Trophoblast cell (in vitro differentiated cells and primary cell): ENCODE measurements at regions not wholly inside any gene's neighbourhood (a gene's known extent, or its start where the extent isn't known, plus 50 kb on each side); places are given as distances from the start of the nearest gene placed in this dataset.

Source experiments
- DNase-seq, 2 donors: peaks; one replicate each; pipeline ENCODE4 v3.0.0-alpha.2; 2016
- H2AFZ ChIP-seq: 2 replicates; pipeline ENCODE4 v1.6.1; 2013; ENCODE audit warnings: low read length, moderate library complexity, mild to moderate bottlenecking; ENCODE audit not compliant: insufficient read depth, poor library complexity
- H2AK5ac ChIP-seq: 2 replicates; pipeline ENCODE4 v1.6.1; 2013; ENCODE audit warnings: mild to moderate bottlenecking, low read length
- H2BK120ac ChIP-seq: 2 replicates; pipeline ENCODE4 v1.6.1; 2013; ENCODE audit warnings: low read length, mild to moderate bottlenecking, moderate library complexity; ENCODE audit not compliant: insufficient read depth, poor library complexity
- H2BK12ac ChIP-seq: 2 replicates; pipeline ENCODE4 v1.6.1; 2013; ENCODE audit warnings: mild to moderate bottlenecking, low read length, moderate library complexity
- H2BK5ac ChIP-seq: 2 replicates; pipeline ENCODE4 v1.6.1; 2013; ENCODE audit warnings: low read length, low read depth, moderate library complexity, mild to moderate bottlenecking; ENCODE audit not compliant: poor library complexity
- H3K14ac ChIP-seq: 2 replicates; pipeline ENCODE4 v1.6.1; 2013; ENCODE audit warnings: mild to moderate bottlenecking, low read length
- H3K18ac ChIP-seq: 2 replicates; pipeline ENCODE4 v1.6.1; 2013; ENCODE audit warnings: mild to moderate bottlenecking, low read length
- H3K23ac ChIP-seq: 2 replicates; pipeline ENCODE4 v1.6.1; 2013; ENCODE audit warnings: low read length
- H3K27ac ChIP-seq: 2 replicates; pipeline ENCODE4 v1.5.1; 2013; ENCODE audit warnings: low read depth, mild to moderate bottlenecking, inconsistent platforms, low read length, moderate library complexity
- H3K27me3 ChIP-seq: 2 replicates; pipeline ENCODE4 v1.6.1; 2013; ENCODE audit warnings: inconsistent platforms, mild to moderate bottlenecking, low read length, moderate library complexity; ENCODE audit not compliant: insufficient read depth
- H3K36me3 ChIP-seq, 2 experiments: 1 replicate in 1 of 2; 2 replicates in 1 of 2; pipeline ENCODE4 v1.6.1; 2013; ENCODE audit warnings: low read length in 2 of 2, mild to moderate bottlenecking in 2 of 2, moderate library complexity in 1 of 2; ENCODE audit not compliant: insufficient read depth in 2 of 2, control insufficient read depth in 1 of 2
- H3K4ac ChIP-seq: 2 replicates; pipeline ENCODE4 v1.6.1; 2013; ENCODE audit warnings: low read depth, mild to moderate bottlenecking, low read length, moderate library complexity
- H3K4me1 ChIP-seq, 2 experiments: 1 replicate in 1 of 2; 2 replicates in 1 of 2; pipeline ENCODE4 v1.6.1; 2013; ENCODE audit warnings: low read length in 2 of 2, mild to moderate bottlenecking in 2 of 2, moderate library complexity in 1 of 2; ENCODE audit not compliant: insufficient read depth in 2 of 2, control insufficient read depth in 1 of 2
- H3K4me2 ChIP-seq: 2 replicates; pipeline ENCODE4 v1.6.1; 2013; ENCODE audit warnings: inconsistent platforms, mild to moderate bottlenecking, low read length, moderate library complexity
- H3K4me3 ChIP-seq: 2 replicates; pipeline ENCODE4 v1.5.1; 2013; ENCODE audit warnings: mild to moderate bottlenecking, low read depth, low read length, inconsistent platforms
- H3K79me1 ChIP-seq: one replicate; pipeline ENCODE4 v1.6.1; 2013; ENCODE audit warnings: low read length
- H3K79me2 ChIP-seq: 2 replicates; pipeline ENCODE4 v1.6.1; 2013; ENCODE audit warnings: low read length, mild to moderate bottlenecking; ENCODE audit not compliant: control insufficient read depth, insufficient read depth, poor library complexity
- H3K9ac ChIP-seq: 2 replicates; pipeline ENCODE4 v1.6.1; 2013; ENCODE audit warnings: mild to moderate bottlenecking, low read length
- H3K9me3 ChIP-seq: 2 replicates; pipeline ENCODE4 v1.6.1; 2013; ENCODE audit warnings: low read depth, mild to moderate bottlenecking, control low read depth, inconsistent platforms, low read length; ENCODE audit not compliant: insufficient read depth
- H4K12ac ChIP-seq: 2 replicates; pipeline ENCODE4 v1.6.1; 2013; ENCODE audit warnings: low read depth, mild to moderate bottlenecking, low read length, moderate library complexity
- H4K8ac ChIP-seq: 2 replicates; pipeline ENCODE4 v1.6.1; 2013; ENCODE audit warnings: low read depth, mild to moderate bottlenecking, low read length, moderate library complexity
- H4K91ac ChIP-seq: one replicate; pipeline ENCODE4 v1.6.1; 2013; ENCODE audit warnings: low read depth, mild to moderate bottlenecking, low read length, moderate library complexity
- WGBS: extraction: QIAGEN DNeasy Blood & Tissue Kit; methylation state at CpG from one replicate; pipeline ENCODE4 v1.1.7; 2013; ENCODE audit warnings: missing lambda C conversion rate; ENCODE audit not compliant: insufficient read length, insufficient coverage; ENCODE audit errors: extremely low coverage; 5-methylcytosine and 5-hydroxymethylcytosine counted together

- Histone ChIP-seq H3K4me3 (no peak overlapping the region), H4K12ac (no peak overlapping the region), H3K23ac (no peak overlapping the region), H2AK5ac (no peak overlapping the region), H3K36me3 (no peaks in the 10 kb centered on the region), H3K9ac (no peak overlapping the region), H4K8ac (no peak overlapping the region), H3K4ac (no peak overlapping the region), H2BK12ac (no peak overlapping the region), H3K4me1 (no peaks in the 10 kb centered on the region), H2BK5ac (no peak overlapping the region), H3K14ac (no peak overlapping the region), H2BK120ac (no peak overlapping the region), H2AFZ (no peak overlapping the region), H3K27ac (no peak overlapping the region), H3K27me3 (no peaks in the 10 kb centered on the region), H3K9me3 (no peaks in the 10 kb centered on the region), H3K79me2 (no peaks in the 10 kb centered on the region), H4K91ac (no peak overlapping the region), H3K4me2 (no peak overlapping the region), H3K79me1 (no peaks in the 10 kb centered on the region), H3K18ac (no peak overlapping the region)
- no CpG with 5 or more reads among the region's 1 CpG for WGBS
- DNase-seq, result no peak
Observed at GRCh38 chrY:7545060-7545459, 633.5 kb upstream of the AMELY start.

- no peak overlapping the region for H4K91ac ChIP-seq
- H3K18ac ChIP-seq, result no peak overlapping the region
- H2BK120ac ChIP-seq, result no peak overlapping the region
- H2BK12ac ChIP-seq, result no peak overlapping the region
- no peaks in the 10 kb centered on the region for H3K9me3 ChIP-seq
- H2BK5ac ChIP-seq, result no peak overlapping the region
- H4K8ac ChIP-seq, result no peak overlapping the region
- no peak overlapping the region for H2AK5ac ChIP-seq
- no peak overlapping the region for H3K4ac ChIP-seq
- no peak overlapping the region for H3K14ac ChIP-seq
- H3K23ac ChIP-seq, result no peak overlapping the region
- DNase-seq, result no peak
- H3K4me3 ChIP-seq, result no peak overlapping the region
- H3K9ac ChIP-seq, result no peak overlapping the region
- no peak overlapping the region for H2AFZ ChIP-seq
- no peaks in the 10 kb centered on the region for H3K4me1 ChIP-seq
- no peaks in the 10 kb centered on the region for H3K27me3 ChIP-seq
- H3K4me2 ChIP-seq, result no peak overlapping the region
- no peaks in the 10 kb centered on the region for H3K79me1 ChIP-seq
- no peak overlapping the region for H3K27ac ChIP-seq
- no peak overlapping the region for H4K12ac ChIP-seq
- H3K36me3 ChIP-seq, result no peaks in the 10 kb centered on the region
- no peaks in the 10 kb centered on the region for H3K79me2 ChIP-seq
Observed at GRCh38 chrY:7544172-7544770, 632.7 kb upstream of the AMELY start.

- Histone ChIP-seq H2AK5ac (no peak overlapping the region), H3K79me2 (no peaks in the 10 kb centered on the region), H3K14ac (no peak overlapping the region), H2BK120ac (no peak overlapping the region), H4K8ac (no peak overlapping the region), H4K12ac (no peak overlapping the region), H3K79me1 (no peaks in the 10 kb centered on the region), H3K4me2 (no peak overlapping the region), H3K27ac (no peak overlapping the region), H3K4me3 (no peak overlapping the region), H3K4ac (no peak overlapping the region), H2BK5ac (no peak overlapping the region), H3K23ac (no peak overlapping the region), H3K27me3 (no peaks in the 10 kb centered on the region), H3K9ac (no peak overlapping the region), H3K36me3 (no peaks in the 10 kb centered on the region), H4K91ac (no peak overlapping the region), H3K9me3 (no peaks in the 10 kb centered on the region), H2BK12ac (no peak overlapping the region), H2AFZ (no peak overlapping the region), H3K18ac (no peak overlapping the region), H3K4me1 (no peaks in the 10 kb centered on the region)
- no peak for DNase-seq
Observed at GRCh38 chrY:7543506-7543905, 632.0 kb upstream of the AMELY start.

GRCh38 chrY:7542256-7542858, 630.8 kb upstream of the AMELY start:
- no peak overlapping the region for H3K4me2 ChIP-seq
- no peaks in the 10 kb centered on the region for H3K9me3 ChIP-seq
- no peaks in the 10 kb centered on the region for H3K79me2 ChIP-seq
- no peaks in the 10 kb centered on the region for H3K4me1 ChIP-seq
- H3K14ac ChIP-seq, result no peak overlapping the region
- no peaks in the 10 kb centered on the region for H3K36me3 ChIP-seq
- DNase-seq, result no peak
- no peak overlapping the region for H2BK12ac ChIP-seq
- no peak overlapping the region for H4K91ac ChIP-seq
- no peak overlapping the region for H3K23ac ChIP-seq
- no CpG with 5 or more reads among the region's 2 CpGs for WGBS
- H2AK5ac ChIP-seq, result no peak overlapping the region
- no peaks in the 10 kb centered on the region for H3K79me1 ChIP-seq
- H3K18ac ChIP-seq, result no peak overlapping the region
- H3K4ac ChIP-seq, result no peak overlapping the region
- no peak overlapping the region for H3K4me3 ChIP-seq
- no peak overlapping the region for H3K9ac ChIP-seq
- H4K12ac ChIP-seq, result no peak overlapping the region
- no peak overlapping the region for H2AFZ ChIP-seq
- H2BK5ac ChIP-seq, result no peak overlapping the region
- H3K27me3 ChIP-seq, result no peaks in the 10 kb centered on the region
- H3K27ac ChIP-seq, result no peak overlapping the region
- no peak overlapping the region for H2BK120ac ChIP-seq
- H4K8ac ChIP-seq, result no peak overlapping the region
